ENCODE measurements at regions not wholly inside any gene's neighbourhood (a gene's known extent, or its start where the extent isn't known, plus 50 kb on each side); places are given as distances from the start of the nearest gene placed in this dataset.
"Not testable (repeated sequence)": the region's sequence is repeated elsewhere in the genome, so short reads cannot be mapped to it uniquely, and the experiment has no call there.

DNA sequence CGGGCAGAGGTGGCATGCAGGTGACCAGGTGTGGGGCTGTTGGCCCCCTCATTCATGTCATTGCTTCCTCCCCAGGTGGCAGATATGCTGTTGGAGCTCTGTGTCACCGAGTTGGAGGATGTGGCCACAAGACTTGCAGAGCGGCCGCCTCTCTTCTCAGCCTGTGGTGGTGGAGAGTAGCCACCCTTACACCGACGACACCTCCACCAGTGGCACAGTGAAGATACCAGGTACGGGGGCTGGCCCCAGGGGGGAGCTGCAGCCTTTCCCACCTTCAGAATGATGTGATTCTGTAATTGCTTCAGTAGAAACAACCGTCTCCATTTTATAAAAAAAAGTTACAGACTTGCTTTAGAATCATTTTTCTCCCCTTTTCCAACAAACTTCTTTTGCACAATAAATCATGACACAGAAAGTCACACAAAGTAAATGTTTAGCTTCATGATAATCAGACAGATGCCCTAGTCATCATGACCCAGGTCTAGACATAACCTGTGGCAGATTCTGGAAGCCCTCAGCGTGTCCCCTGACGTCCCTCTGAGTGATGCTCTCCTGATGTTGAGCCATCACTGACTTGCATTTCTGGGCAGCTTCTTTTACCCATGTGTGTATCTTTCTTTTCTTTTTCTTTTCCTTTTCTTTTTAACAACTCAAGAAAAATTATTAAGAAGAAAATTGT is 76.0 kb upstream of the FAN1 start:
- no peak for DNase-seq (ENCODE audit: low spot score)
- intact Hi-C loops (cut with DNase I) = no loop called here

GRCh38 chr15:30828304-30828639 is 75.4 kb upstream of the FAN1 start:
- intact Hi-C loops (cut with DNase I); DNase-seq (ENCODE audit: low spot score): not testable (repeated sequence)

GRCh38 chr15:30830961-30831360 is 72.8 kb upstream of the FAN1 start:
- intact Hi-C loops (cut with DNase I) = no loop called here
- no peak for DNase-seq (ENCODE audit: low spot score)

DNA sequence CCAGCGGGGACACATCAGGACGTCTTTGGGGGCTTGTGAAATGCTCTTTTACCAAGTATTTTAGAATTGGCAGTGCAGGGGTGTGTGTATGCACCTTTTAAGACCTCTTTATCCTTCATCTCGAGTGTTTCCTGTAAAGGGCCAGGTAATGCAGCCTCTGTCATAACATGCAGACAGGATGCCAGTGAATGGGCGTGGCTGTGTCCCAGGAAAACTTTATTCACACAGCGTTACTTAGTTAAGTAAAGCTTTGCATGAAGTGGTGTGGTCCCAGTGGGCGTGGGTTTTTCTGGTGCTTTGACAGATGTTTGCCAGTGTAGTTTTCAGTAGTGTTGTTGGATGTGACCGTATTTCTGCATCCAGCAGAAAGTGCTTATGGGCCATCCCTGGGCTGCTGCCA is 70.3 kb upstream of the FAN1 start:
- DNase-seq (ENCODE audit: low spot score) = not testable (repeated sequence)
- intact Hi-C loops (cut with DNase I) = loop anchor here in 1 of 2 donors (2.0 kb wide), 1 partner anchor 53 kb away; no protein-coding TSS in a partner anchor

- intact Hi-C loops (cut with DNase I); DNase-seq (ENCODE audit: low spot score): not testable (repeated sequence)
Observed at GRCh38 chr15:30841639-30842038, 62.1 kb upstream of the FAN1 start.

DNA sequence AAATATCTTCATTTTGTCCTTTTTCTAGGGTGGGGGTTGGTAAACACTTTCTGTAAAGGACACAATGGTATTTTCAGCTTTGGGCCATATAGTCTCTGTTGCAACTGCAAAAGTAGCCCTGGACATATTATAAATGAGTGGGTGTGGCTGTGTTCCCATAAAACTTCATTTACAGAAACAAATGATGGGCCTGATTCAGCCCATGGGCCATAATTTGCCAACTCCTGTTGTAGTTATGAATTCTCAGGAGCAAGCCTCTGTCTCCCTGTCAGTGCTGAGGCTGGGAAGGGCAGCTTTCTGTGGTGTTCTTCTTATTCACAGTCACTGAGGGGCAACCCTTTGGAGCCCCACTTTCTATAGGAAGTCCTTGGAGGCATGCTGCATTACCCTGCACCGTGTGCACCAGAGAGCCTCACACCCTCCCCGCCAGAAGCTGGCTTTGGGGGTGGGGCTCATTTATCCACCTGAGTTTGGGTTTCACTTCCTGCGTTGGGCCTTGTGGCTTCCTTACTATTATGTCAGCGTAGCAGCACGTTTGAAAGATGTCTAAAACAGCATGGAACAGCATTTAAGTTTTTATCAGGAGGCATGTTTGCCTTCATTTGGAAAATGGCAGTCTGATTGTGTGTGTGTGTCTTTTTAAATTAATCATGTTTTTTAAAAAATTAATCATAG is 60.8 kb upstream of the FAN1 start:
- intact Hi-C loops (cut with DNase I); DNase-seq (ENCODE audit: low spot score): not testable (repeated sequence)

DNA sequence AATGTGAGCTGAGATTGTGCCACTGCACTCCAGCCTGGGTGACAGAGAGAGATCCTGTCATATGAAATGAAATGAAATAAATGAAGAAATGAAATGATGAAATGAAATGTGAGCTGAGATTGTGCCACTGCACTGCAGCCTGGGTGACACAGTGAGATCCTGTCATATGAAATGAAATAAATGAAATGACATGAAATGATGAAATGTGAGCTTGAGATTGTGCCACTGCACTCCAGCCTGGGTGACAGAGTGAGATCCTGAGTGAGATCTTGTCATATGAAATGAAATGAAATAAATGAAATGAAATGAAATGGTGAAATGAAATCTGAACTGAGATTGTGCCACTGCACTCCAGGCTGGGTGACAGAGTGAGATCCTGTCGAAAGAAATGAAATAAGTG is 58.2 kb upstream of the FAN1 start:
- intact Hi-C loops (cut with DNase I); DNase-seq (ENCODE audit: low spot score): not testable (repeated sequence)
